Hepatic stellate cell (primary cell): ENCODE measurements at regions not wholly inside any gene's neighbourhood (a gene's known extent, or its start where the extent isn't known, plus 50 kb on each side); places are given as distances from the start of the nearest gene placed in this dataset.

ENCODE experiments used
- DNase-seq: peaks from one replicate; pipeline ENCODE4 v3.0.0; 2011; ENCODE audit warnings: low spot score

DNA sequence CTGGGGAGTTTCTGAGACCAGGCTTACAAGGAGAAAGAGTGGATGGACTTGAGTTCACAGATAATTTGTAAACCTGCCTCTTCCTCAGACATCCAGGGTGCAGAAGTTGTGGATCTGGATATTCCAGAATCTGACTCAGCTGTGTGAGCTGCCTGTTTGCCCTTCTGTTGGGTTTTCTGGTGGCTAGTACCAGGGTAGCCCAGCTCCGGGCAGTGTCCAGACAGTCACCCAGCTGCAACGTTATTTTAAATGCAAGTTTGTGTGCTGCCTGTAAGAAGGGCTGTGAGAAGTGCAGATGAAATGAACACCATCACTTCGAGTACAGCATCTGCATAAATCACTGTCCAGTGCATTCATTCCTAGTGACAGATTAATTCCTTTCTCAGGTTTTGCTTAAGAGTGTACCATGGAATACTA, 1053.0 kb downstream of the TUSC7 start:
- DNase-seq, result no peak

DNA sequence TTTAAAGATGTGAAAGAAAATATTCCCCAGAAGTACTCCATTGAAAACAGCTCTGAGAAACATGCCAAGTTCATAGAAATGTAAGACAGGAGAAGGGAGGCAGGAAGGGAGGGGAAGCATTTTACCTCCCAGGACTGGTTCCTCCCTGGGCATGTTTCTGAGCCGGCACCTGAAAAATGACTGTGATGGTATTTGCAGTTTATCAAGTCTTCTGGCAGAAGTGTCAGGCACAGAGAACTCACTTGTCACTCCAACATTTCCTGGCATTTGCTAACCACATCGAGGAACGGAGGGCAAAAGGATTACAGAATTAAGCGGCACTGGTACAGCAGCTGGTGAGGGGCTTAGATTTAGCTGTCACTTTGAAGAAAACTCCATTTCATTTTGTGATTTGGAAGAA, 1054.0 kb downstream of the TUSC7 start:
- no peak for DNase-seq

DNA sequence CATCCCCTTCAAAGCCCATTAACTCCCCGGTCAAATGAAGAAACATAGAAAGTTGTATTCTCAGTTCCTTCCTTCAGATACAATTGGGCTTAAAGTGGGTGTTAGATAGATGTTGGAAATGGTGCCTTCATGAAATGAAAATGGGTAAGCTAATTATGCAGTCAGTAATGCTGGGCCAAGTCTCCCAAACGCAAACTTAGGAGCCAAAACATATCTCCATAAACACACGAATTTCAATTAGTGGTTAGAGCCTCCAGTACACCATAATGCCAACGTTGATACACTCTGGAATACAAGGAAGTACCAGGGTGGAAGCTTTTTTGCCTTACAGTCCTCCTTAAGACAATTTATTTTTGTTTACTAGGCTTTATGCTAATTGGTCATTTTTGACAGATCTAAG, 1059.0 kb downstream of the TUSC7 start:
- DNase-seq, result no peak

DNA sequence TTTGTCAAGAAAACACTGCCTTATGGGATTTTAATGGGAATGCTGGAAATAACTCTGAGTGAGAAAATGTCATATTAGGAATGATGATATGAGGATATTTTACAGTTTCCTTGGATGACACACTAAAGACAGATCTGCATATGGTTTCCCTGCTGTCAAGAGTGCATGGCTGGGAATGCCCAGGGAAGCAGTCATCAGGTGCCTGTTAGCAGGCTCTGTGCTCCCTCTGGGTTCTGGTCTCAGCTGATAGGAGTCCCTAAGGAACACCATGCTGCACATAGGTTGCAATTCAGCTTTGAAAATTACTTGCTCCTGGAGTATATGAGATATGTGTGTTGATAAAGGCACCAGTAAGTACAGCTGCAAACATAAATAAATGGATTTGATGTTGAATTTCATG, 1064.6 kb downstream of the TUSC7 start:
- no peak for DNase-seq

DNA sequence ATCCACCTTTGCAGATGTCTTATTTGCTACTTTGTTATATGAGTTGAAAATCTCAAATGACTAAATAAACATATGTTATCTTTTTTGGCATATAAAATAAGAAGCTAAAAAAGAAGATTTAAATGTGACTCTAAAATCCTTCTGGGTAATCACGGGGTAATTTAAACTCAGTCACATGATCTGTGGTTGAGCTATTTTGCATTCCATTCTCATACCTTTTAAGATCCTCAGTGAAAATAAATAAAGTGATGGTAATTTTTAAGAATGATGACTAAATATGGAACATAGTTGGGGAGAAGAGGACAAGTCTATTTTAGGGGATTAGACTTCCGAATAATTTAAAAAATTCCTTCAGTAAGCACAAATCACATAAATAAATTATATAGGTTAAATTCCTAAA, 1076.8 kb downstream of the TUSC7 start:
- no peak for DNase-seq

DNA sequence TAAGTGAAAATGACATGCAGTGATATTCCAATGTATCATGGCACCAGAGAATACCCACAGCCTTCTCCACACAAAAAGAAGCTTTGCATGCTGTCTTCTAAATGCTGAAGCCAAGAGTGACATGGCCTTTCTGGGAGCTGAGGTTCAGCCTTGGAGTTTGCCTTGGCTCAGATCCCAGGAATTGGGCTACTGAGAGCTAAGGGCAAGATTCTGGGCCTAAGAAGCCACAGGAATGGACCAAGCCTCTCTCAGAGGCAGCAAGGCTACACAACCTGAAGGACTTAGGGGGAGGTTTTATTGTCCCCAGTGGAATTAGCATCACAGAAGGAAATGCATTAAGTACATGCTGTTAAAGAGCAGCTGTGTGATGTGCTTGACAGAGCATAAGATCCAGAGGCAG, 1078.5 kb downstream of the TUSC7 start:
- DNase-seq, result peak; percentile 60

DNA sequence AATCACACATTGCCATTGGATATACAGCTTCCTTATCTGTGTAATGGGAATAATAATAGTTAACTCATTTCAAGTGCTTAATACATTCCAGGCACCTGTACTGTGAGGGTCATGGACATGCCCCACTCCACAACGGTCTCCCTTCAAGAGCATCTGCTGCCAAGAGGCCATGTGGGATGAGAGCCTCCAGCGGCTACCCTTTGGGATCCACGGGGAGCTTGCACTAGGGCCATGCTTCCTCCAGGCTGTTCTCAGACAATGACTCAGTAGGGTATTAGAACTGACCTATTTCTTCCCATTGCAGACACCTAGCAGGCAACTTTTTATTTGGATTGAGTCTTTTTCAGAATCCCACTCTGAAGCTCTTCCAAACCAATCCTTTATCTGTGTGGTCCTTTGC, 1078.9 kb downstream of the TUSC7 start:
- DNase-seq, result no peak

DNA sequence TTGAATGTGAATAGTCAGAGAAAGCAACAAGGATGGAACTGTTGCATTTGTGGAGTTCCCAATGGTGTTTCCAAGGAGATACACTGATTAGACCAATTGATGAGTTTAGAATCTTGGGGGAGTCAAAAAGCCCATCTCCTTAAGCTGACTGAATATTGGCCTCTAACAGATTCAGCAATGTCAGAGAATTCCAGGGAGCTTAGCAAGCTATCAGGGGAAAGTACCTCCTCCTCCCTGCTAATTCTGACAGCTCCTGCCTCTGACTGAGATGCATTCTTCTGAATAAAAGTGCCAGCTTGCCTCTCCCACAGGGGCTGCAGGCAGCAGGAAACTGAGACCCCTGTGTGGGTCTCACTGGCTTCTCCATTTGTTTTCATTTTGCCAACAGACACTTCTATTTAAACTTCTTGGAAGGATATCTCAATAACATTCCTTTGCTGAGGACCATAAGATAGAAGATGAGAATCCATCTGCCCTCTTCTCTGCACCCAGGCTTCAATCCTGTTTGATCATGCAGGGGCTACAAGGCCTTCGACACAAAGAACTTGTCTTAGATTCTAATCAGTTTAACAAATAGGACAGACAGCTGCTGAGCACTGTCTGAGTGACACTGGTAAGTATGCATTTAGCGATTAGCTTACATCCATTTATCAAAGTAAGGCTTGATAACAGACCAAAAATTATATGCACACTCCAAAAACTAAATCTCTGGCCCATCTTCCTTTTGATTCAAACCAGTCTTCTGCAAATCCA, 1080.8 kb downstream of the TUSC7 start:
- DNase-seq, result peak; percentile 22

DNA sequence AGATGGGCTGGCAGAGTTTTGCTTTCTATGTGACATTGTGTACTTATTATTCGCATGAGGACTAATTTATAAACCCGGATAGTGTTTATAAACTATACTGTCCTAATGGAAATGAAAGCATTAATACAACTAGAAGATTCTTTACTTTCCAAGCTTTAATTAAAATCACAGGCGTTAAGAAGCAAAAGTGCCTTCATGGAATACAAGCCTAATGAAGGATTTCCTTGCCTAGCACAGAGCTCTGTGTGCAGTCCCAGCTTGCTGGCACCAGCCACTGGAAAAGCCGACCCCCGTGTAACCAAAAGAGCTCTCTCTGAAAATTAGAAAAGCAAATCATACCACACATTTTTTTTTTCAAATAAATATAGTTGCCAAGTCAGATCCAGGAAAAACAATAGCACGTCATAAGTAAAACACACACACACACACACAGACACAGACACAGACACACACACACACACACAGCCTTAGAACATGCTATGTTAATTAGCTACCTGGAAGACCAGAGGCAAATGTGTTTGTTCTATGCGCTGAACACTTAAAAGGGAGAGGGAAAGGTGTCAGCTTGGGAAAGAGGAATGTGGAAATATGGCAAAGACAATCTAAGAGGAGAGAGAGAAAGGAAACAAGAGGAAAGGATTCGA, 1084.2 kb downstream of the TUSC7 start:
- DNase-seq, result no peak

DNA sequence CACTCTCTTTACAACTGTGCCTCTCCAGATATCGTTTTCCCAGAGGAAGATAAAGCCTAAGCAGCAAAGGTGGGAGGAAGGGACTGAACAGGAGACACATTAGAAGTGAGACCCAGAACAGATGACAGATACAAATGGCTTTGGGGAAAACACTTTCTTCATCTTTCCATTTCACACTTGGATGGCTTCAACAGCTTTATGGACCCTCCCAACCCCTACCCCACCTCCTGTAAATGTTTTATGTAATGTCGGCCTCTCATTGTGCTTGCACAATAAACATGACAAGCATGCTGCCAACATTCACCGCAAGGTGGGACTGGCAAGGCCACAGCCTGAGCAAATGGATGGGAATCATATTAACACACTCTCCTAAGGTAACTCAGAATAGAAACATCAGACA, 1088.6 kb downstream of the TUSC7 start:
- DNase-seq, result no peak

DNA sequence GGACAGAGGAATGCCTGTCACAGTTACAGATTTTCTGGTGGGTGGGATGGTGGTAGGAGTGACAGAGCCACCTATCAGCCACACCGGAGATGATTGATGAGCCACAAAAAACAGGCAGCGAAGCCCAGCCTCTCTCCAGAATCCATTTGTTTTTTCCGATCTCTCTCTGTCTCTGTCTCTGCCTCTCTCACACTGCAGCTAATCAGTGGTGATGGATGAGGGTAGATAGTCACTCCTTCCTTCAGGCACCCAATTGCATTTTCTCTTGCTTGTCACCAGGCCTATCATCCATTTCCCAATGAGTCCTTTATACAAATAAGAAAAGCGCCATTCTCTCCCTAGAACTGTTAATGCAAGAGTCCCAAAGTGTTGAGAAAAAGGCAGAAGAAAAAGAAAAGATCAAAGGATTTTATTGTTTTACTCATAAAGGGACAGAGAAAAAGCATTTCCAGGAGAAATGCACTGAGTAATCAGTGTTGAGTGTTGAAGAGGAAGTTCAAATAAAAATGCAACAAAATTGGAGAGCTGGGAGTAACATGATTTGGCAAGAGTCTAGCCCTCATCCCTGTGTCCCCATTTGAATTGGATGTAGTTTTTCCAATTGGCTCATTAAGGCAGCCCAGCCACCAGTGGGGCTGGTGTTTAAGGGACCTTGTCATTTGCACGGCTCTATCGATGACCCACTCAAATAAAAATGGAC, 1089.3 kb downstream of the TUSC7 start:
- DNase-seq, result no peak

DNA sequence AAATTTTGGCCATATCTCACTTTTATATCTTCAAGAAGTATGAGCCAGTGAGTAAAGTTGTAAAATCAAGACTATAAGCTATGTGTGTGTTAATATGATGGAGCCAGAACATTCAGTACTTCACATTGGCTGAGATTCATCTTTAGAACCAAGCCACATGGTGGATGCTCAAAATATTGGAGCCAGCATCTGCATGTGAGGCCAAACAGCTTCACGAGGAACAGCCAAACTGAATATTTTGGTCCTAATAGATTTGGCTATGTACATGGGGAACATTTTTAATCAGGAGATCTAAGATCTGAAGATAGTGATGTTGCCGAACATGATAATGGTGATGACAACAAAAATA, 1089.8 kb downstream of the TUSC7 start:
- DNase-seq, result no peak

DNA sequence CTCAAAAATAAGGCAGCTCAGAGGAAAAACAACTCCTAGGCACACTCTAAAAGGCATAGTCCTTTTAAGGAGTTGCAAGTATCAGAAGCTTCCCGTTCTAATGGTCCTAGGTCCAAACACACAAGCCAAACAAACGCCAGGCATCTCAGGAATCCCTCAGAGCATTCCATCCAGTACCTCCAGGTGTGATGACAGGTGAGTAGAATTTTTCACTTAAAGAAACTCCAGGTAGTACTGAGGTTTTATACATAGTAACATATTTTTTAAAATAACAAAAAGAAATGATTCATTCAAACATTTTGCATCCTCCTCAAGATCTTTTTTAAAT, 1092.3 kb downstream of the TUSC7 start:
- DNase-seq, result no peak

DNA sequence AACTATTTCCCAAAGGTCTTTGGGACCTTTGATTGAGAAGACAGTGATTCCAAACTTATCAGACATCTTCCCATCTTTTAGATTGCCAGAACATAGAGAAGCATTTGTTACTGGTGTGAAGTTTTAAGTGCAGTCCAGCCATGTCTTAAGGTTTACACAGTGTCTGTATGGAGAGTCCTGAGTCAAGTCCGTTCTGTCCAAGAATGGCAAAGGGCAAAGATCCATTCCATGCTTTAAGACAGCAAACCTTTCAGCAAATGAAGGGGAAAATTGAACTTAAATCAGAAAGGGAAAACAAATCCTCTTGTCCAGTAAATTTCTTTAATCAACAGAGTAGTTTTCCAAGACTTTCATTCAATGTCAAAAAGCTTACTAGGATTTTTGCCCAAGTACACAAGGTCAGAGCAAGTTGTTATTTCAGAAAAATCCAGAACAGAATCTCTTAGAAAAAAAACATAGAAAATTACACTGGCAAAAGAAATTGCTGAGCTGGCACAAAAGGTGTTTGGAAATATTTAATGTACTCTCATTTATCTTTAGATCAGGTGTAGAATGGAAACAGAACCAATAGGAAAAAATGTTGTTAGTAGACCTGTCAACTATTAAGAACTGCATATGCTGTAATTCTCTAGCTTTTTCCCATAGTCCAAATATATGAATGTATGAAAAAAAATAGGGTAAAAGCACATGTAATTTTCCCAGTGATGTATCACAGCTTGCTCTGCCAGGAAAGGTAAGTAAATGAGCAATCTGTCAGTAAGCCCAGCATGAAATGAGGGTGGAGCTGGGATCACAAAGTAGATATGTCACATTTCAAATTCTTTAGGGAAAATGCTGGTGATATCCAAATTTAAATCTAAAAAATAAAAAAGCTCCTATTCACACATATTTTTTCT, 1099.9 kb downstream of the TUSC7 start:
- DNase-seq, result no peak

DNA sequence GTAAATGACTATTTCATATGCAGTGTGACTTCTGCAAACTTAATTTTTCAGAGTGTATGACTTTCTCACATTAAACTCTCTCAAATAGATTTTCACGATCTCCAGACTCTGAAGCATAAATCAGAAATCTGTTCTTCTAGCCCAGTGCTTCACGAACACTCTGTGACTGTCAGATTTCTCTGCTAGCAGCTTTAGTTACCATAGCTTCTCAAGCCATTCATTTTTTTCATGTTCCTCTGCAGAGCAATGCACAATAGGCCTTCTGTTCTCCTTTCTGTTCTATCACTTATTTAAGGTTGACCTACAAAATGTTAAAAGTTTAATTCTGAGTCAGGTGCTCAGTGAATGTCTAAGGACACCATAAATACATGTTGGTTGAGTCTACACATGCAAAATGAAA, 1102.2 kb downstream of the TUSC7 start:
- DNase-seq, result no peak

DNA sequence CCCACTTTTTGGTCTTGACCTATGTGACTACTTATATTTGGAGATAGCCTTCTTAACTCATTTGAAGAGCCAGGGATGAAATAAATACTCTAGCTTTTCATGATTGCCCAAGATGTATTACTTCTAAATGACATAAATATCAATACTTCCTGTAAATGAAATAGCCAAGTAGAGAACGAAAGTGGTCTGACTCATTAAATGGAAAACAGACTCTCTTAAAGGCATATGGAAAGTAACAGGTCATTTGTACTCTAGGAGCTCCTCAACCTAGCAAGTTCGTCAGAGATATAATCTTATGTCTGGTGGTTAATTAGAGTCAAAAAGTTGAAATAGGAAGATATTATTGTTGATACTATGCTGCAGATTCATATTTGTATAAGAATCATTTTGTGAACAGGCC, 1105.4 kb downstream of the TUSC7 start:
- peak; percentile 3 for DNase-seq

DNA sequence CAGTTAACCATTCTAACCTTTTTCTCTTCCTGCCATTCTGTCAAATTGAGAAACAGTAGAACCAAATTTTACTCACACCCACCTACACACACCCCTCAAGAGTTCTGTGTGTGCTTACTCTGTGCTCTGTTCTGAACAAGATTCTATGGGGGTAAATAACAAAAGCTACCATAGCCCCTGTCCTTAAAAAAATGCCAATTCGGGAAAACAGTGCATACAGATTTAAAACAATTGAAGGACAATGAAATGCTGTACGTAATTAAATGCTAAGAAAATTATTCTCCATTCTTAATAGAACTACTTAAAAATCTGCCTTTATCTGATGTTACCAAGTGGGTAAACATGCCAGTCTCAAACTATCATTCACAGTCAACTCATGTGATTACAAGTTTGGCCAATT, 1107.5 kb downstream of the TUSC7 start:
- no peak for DNase-seq

DNA sequence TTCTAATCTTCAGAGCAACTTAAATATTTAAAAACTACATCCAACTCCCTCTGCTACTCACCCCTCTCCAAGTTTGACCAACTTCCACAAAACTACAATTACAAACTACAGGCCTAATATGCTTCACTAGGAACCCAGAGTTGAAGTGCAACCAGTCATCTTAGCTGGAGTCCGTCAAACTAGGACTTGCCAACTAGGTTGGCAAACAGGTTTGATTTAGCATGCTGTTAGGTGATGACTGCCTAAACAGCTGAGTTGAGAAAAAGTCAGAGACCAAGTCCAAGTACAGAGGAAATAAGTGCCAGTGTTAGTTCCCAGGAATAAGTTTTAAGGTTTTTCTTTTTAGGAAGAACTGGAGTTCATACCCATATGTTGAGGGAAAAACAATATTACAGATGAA, 1109.0 kb downstream of the TUSC7 start:
- DNase-seq, result no peak

DNA sequence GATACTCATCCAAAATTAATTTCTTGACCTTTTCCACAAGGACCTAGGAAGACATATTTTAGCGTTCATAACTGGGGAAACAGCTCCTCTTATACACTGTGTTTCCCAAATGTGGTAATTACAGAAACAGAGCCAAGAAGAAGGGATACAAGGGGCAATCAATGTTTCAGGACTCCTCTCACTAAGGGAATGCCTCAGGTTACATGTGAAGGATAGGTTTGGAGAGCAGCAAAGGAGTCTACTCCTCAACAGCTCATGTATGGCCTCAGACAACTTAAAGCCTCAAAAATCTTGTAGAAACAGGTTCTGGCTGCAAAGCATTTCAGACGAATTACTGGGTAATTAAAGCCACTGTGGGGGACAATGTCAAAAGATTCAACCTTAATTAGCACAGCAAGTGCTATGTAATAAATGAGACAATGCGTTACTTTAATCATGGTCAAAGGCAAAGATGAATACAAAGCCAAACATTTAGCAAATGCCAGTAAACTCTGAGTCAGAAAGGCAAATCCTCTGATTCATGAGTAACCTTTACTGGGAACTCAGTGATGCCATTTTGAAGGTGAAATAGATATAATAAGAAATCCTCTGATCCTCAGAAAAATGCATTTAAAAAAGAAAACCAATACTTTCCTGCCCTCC, 1111.2 kb downstream of the TUSC7 start:
- DNase-seq, result no peak

DNA sequence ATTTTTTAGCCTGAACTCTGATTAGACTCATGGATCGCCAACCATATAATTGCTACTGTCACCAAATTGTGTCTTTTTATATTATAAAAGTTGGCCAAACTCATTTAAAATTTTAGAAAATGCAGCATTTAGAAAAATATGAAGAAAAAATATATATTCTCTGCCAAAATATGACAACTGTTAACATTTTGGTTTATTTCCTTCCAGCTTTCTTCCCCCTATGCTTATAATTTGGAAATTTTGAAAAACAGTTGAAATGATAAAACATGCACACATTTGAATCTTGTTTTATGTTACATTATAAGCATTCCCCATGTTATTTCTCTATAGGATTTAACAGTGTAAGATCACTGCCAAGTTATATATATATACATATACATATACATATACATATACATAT, 1112.8 kb downstream of the TUSC7 start:
- DNase-seq, result no peak

DNA sequence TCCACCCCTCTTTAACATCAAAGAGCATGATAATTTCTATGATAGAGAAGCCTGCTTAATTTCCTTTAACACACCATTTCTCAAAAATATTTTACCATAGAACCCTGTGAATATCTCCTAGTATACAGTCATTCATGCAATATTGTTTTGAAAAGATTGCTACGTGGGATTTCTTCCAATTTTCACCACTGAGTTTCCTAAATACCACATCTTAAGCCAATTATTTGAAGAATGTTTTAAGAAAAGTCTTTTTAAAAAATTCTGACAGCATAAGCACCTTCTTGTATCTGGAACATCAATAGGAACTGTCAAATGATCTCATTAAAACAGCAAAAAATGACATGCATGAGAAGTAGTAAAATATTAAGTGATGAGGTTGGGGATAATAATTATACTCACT, 1126.7 kb downstream of the TUSC7 start:
- DNase-seq, result no peak

DNA sequence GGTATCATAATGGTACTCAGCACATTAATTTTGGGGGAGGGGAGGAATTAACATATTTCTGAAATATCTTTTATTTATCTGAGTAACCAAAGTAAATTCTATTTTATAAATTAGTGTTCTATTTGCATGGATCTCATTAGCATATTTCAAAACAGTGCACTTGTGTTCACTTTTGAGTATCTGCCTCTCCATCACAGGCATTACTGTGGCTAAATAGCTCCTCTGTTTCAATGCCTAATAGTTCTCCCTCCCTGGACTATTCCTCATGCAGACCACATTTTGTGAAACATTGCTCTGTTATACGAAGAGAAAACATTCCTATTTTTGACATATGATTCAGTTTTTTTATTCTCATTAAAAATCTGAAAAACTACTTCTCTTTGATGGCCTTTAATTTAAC, 1127.8 kb downstream of the TUSC7 start:
- no peak for DNase-seq
